HG03175 (cell line): ENCODE measurements at regions not wholly inside any gene's neighbourhood (a gene's known extent, or its start where the extent isn't known, plus 50 kb on each side); places are given as distances from the start of the nearest gene placed in this dataset.
"Not testable (repeated sequence)": the region's sequence is repeated elsewhere in the genome, so short reads cannot be mapped to it uniquely, and the experiment has no call there.

Experiments used
- ATAC-seq: cut with Tn5 transposase; IDR thresholded peaks from one replicate; pipeline ENCODE4 v1.9.1; 2021; ENCODE audit warnings: mild to moderate bottlenecking, moderate library complexity; ENCODE audit not compliant: unreplicated experiment

GRCh38 chr11:13216019-13216710 lies 61.4 kb upstream of the BMAL1 start:
- ATAC-seq: no peak

GRCh38 chr11:13216711-13217075 lies 60.9 kb upstream of the BMAL1 start:
- ATAC-seq: no peak

GRCh38 chr11:13218685-13219084 lies 58.9 kb upstream of the BMAL1 start:
- ATAC-seq: not testable (repeated sequence)

- ATAC-seq: no peak
These were observed 57.4 kb upstream of the BMAL1 start for GRCh38 chr11:13220148-13220547.

GRCh38 chr11:13221722-13222121 lies 55.9 kb upstream of the BMAL1 start:
- ATAC-seq: no peak

GRCh38 chr11:13222285-13222684 lies 55.3 kb upstream of the BMAL1 start:
- ATAC-seq: no peak

GRCh38 chr11:13223112-13223511 lies 54.5 kb upstream of the BMAL1 start:
- ATAC-seq: no peak

- no peak for ATAC-seq
These were observed 53.3 kb upstream of the BMAL1 start for GRCh38 chr11:13224324-13224723.

- ATAC-seq: no peak
These were observed 52.3 kb upstream of the BMAL1 start for GRCh38 chr11:13225038-13226001.

- no peak for ATAC-seq
These were observed 49.8 kb upstream of the BMAL1 start for GRCh38 chr11:13227676-13228255.
